GM23248 (cell line): ENCODE measurements at regions not wholly inside any gene's neighbourhood (a gene's known extent, or its start where the extent isn't known, plus 50 kb on each side); places are given as distances from the start of the nearest gene placed in this dataset.
A peak's percentile ranks its signal among the peaks of the same experiment; 100 is the strongest.

Source experiments
- DNase-seq: peaks from one replicate; pipeline ENCODE4 v3.0.0-alpha.2; 2015
- H2AFZ ChIP-seq: fragments of 200-600 bp; sonication (generic); 2 replicates; pipeline ENCODE4 v1.6.1; 2016; ENCODE audit warnings: antibody characterized with exemption
- H3F3A ChIP-seq: fragments of 200-600 bp; sonication (generic); 2 replicates; pipeline ENCODE4 v1.6.1; 2016; ENCODE audit warnings: mild to moderate bottlenecking, antibody characterized with exemption, mixed run types; ENCODE audit not compliant: insufficient read depth
- H3K27ac ChIP-seq: fragments of 200-600 bp; sonication (generic); 2 replicates; pipeline ENCODE4 v1.5.1; 2016; ENCODE audit warnings: mild to moderate bottlenecking
- H3K27me3 ChIP-seq: fragments of 200-600 bp; sonication (generic); replicated peaks from 2 replicates; pipeline ENCODE4 v1.6.1; 2016; ENCODE audit warnings: mild to moderate bottlenecking; ENCODE audit not compliant: insufficient read depth
- H3K36me3 ChIP-seq: fragments of 200-600 bp; sonication (generic); 2 replicates; pipeline ENCODE4 v1.6.1; 2016; ENCODE audit warnings: low read depth, mild to moderate bottlenecking
- H3K4me1 ChIP-seq: fragments of 200-600 bp; sonication (generic); 2 replicates; pipeline ENCODE4 v1.6.1; 2016; ENCODE audit warnings: mild to moderate bottlenecking; ENCODE audit not compliant: insufficient read depth
- H3K4me2 ChIP-seq: fragments of 200-600 bp; sonication (generic); one replicate; pipeline ENCODE4 v1.6.1; 2016; ENCODE audit warnings: mild to moderate bottlenecking; ENCODE audit not compliant: unreplicated experiment
- H3K4me3 ChIP-seq: fragments of 200-600 bp; sonication (generic); 2 replicates; pipeline ENCODE4 v1.5.1; 2016; ENCODE audit warnings: mild to moderate bottlenecking
- H3K79me2 ChIP-seq: fragments of 200-600 bp; sonication (generic); 2 replicates; pipeline ENCODE4 v1.6.1; 2016; ENCODE audit warnings: mild to moderate bottlenecking; ENCODE audit not compliant: insufficient read depth
- H3K9ac ChIP-seq: fragments of 200-600 bp; sonication (generic); 2 replicates; pipeline ENCODE4 v1.6.1; 2016; ENCODE audit warnings: mild to moderate bottlenecking
- H3K9me2 ChIP-seq: fragments of 200-600 bp; sonication (generic); 2 replicates; pipeline ENCODE4 v1.6.1; 2016; ENCODE audit warnings: mixed run types, mild to moderate bottlenecking, moderate library complexity; ENCODE audit not compliant: insufficient read depth
- H3K9me3 ChIP-seq: fragments of 200-600 bp; sonication (generic); one replicate; pipeline ENCODE4 v1.6.1; 2017; ENCODE audit warnings: low read depth
- H4K20me1 ChIP-seq: fragments of 200-600 bp; sonication (generic); 2 replicates; pipeline ENCODE4 v1.6.0; 2016; ENCODE audit not compliant: insufficient read depth
- EZH2 ChIP-seq: fragments of 200-600 bp; sonication (generic); IDR thresholded peaks from 2 replicates; pipeline ENCODE4 v1.6.1; 2018; ENCODE audit warnings: antibody characterized with exemption, mild to moderate bottlenecking; ENCODE audit not compliant: insufficient read depth, poor library complexity, severe bottlenecking
- EZH2phosphoT487 ChIP-seq: fragments of 200-600 bp; sonication (generic); IDR thresholded peaks from 2 replicates; pipeline ENCODE4 v1.6.1; 2018; ENCODE audit warnings: antibody characterized with exemption, moderate library complexity, mild to moderate bottlenecking, low read depth; ENCODE audit not compliant: insufficient read depth
- WGBS, 2 experiments: methylation state at CpG; one replicate each; pipeline ENCODE4 v1.1.6; 2015 to 2017; ENCODE audit warnings: low lambda C conversion rate in 2 of 2, low coverage in 1 of 2; ENCODE audit errors: missing lambda C conversion rate in 2 of 2; 5-methylcytosine and 5-hydroxymethylcytosine counted together
- in situ Hi-C: fragments of 300-500 bp; cut with MboI; formaldehyde crosslinking; loops from 2 replicates; pipeline ENCODE4 v1.15.0; 2020

DNA sequence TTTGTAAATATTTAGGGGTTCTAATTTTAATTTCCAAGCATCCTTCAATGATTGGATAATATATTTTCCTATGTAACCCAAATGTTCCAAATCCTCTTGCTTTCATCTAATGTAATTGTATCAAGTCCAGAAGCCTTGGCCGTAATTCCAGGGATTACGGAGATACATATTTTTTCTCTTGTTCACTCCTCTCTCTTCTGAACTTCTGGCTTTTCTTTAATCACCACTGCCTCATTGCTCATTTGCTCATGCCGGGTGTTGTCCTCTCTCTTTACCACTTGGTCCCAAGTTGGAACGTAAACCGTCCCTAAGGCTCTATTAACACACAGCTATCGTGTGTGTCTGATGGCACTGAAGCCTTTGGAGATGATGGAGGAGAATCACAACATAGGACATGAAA is 188.7 kb upstream of the COL3A1 start:
- no peaks in the 10 kb centered on the region for H3K9me2 ChIP-seq
- no peaks in the 10 kb centered on the region for H3K9me3 ChIP-seq
- no peaks in the 10 kb centered on the region for H3K36me3 ChIP-seq
- H3K27ac ChIP-seq, result peak overlapping the region; percentile 96
- H3K9ac ChIP-seq, result peak overlapping the region; percentile 78
- peak; percentile 75 for DNase-seq
- peaks cover 68% of the 10 kb centered on the region for H3K4me1 ChIP-seq
- H2AFZ ChIP-seq, result peak overlapping the region; percentile 58; the same call in 1 of the 2 replicates
- in situ Hi-C loops, result no loop called here
- WGBS, 2 experiments, result 8 to 9% methylated on average over 6 of the region's 6 CpGs
- H3K4me3 ChIP-seq, result no peak overlapping the region
- H3F3A ChIP-seq, result peaks cover 57% of the 10 kb centered on the region
- TF ChIP-seq EZH2phosphoT487 (no peak), EZH2 (no peak)
- H4K20me1 ChIP-seq, result no peaks in the 10 kb centered on the region
- H3K27me3 ChIP-seq, result no peaks in the 10 kb centered on the region
- H3K4me2 ChIP-seq, result peak overlapping the region; percentile 81
- H3K79me2 ChIP-seq, result no peaks in the 10 kb centered on the region

DNA sequence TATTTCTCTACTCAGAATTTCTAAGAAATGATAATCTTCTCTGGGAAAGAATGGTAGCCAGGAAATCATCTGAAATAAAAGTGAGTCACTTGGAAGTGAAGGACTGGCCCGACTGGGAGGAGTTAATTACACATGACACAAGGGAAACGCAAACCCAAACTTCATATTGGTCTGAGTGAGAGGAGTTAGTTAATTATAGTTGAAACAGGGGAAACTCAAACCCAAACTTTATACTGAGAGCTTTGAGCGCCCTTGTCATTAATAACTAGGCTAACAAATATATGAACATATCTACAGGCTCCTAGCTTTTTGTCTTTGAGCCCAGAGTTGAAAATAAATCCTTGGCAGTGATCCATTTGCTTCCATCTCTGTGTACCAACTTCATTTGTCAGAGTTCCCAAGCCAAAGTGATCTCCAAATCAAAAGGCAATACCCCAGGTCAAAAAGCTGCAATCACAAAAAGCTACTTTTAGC is 187.8 kb upstream of the COL3A1 start:
- Histone ChIP-seq H3K9me3 (no peaks in the 10 kb centered on the region), H3K36me3 (no peaks in the 10 kb centered on the region), H3K9ac (peak overlapping the region; percentile 78), H3K4me3 (peak overlapping the region; percentile 57), H3K79me2 (no peaks in the 10 kb centered on the region), H3K4me2 (peak overlapping the region; percentile 81), H2AFZ (peak overlapping the region; percentile 58), H3K9me2 (no peaks in the 10 kb centered on the region), H3K27me3 (no peaks in the 10 kb centered on the region), H3K27ac (peak overlapping the region; percentile 96), H3K4me1 (peaks cover 70% of the 10 kb centered on the region), H3F3A (peaks cover 57% of the 10 kb centered on the region), H4K20me1 (no peaks in the 10 kb centered on the region)
- in situ Hi-C loops, result no loop called here
- DNase-seq, result peak; percentile 93
- 0 to 1% methylated on average over 3 of the region's 3 CpGs for WGBS, 2 experiments
- TF ChIP-seq EZH2phosphoT487 (no peak), EZH2 (no peak)

DNA sequence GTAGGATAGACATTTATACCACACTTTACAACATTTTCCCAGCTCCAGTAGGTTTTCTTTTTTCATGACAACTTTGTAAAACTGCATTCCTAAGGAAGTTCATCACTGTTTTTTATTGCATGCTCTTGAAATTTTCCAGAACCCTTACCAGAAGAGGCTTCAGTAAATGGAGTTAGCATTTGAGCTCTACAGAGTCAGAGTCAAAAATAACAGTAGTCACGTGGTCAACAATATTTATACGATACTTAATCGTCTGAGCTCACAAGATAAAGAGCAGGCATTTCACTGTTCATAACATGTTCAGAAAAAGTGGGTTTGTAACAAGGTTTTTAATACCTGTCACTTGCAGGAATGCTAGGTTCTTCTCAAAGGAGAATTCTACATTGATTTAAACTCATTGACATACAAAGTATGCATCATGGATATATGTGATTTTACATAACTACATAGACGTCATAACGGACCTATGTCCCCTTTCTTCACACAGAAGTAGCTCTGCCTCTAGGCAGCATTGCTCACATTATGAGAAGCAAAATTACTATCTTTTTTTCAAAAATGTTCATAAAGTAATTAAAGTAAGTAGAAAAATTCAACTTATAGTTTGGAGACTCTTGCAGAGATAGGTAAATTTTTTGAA is 187.0 kb upstream of the COL3A1 start:
- Histone ChIP-seq H2AFZ (peak overlapping the region; percentile 58), H3K4me3 (peak overlapping the region; percentile 57), H3K9me3 (no peaks in the 10 kb centered on the region), H3K4me2 (peak overlapping the region; percentile 81), H3K9me2 (no peaks in the 10 kb centered on the region), H4K20me1 (no peaks in the 10 kb centered on the region), H3K27me3 (no peaks in the 10 kb centered on the region), H3K27ac (peak overlapping the region; percentile 96), H3K4me1 (peaks cover 70% of the 10 kb centered on the region), H3K79me2 (no peaks in the 10 kb centered on the region), H3K9ac (peak overlapping the region; percentile 78), H3F3A (peaks cover 57% of the 10 kb centered on the region), H3K36me3 (no peaks in the 10 kb centered on the region)
- DNase-seq, result peak; percentile 85
- in situ Hi-C loops, result no loop called here
- WGBS, 2 experiments, result 0 to 3% methylated on average over 5 of the region's 5 CpGs
- no peak for TF ChIP-seq EZH2phosphoT487
- no peak for TF ChIP-seq EZH2

DNA sequence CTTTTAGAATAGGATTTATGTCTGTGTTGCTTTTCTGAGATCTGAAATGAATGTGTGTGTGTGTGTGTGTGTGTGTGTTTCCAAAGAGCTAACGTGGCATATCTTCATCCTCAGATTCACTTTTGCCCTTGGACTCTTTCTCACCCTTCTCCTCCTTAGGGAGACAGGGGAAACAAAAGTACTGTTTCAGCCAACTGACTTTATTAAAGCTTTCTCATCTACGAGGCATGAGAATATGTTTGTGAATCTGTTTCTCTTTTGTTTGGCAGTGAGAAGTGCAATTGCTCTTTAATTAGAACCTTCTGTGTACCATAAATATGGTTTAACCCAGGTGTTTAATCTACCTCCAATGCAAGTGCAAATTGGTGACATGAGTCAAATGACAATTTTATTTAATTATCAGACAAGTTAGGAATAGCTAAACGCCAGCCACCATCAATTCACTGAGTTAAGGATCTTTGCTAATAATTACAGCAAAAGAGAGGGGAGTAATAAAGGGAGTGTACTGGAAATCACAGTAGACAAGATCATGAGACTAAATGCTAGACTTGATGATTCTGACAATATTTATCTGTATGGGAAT is 186.4 kb upstream of the COL3A1 start:
- peak; percentile 64 for DNase-seq

More for the DNA sequence above, 186.4 kb upstream of the COL3A1 start:
- TF ChIP-seq EZH2, result no peak
- no peak for TF ChIP-seq EZH2phosphoT487
- Histone ChIP-seq H3K4me2 (peak overlapping the region; percentile 81), H2AFZ (0 out of 2 replicates have a peak overlapping the region, but pooled peaks have one; percentile 25), H3K9me2 (no peaks in the 10 kb centered on the region), H3K4me1 (peaks cover 70% of the 10 kb centered on the region), H3K4me3 (peak overlapping the region; percentile 57), H3K36me3 (no peaks in the 10 kb centered on the region), H3K27me3 (no peaks in the 10 kb centered on the region), H3K27ac (peak overlapping the region; percentile 96), H3K79me2 (no peaks in the 10 kb centered on the region), H3K9me3 (no peaks in the 10 kb centered on the region), H3F3A (peaks cover 57% of the 10 kb centered on the region), H4K20me1 (no peaks in the 10 kb centered on the region), H3K9ac (peak overlapping the region; percentile 78)
- in situ Hi-C loops, result no loop called here
- 2 to 7% methylated on average over 3 of the region's 3 CpGs for WGBS, 2 experiments
